Neural cell (in vitro differentiated cells): ENCODE measurements at regions not wholly inside any gene's neighbourhood (a gene's known extent, or its start where the extent isn't known, plus 50 kb on each side); places are given as distances from the start of the nearest gene placed in this dataset.

ENCODE experiments used
- H2AFZ ChIP-seq: fragments of 200-600, 300-800 bp; sonication (generic), shearing (Covaris generic); 2 replicates; pipeline ENCODE4 v1.6.0; 2014; ENCODE audit warnings: low read depth, mild to moderate bottlenecking, antibody characterized with exemption, low read length, moderate library complexity
- H3F3A ChIP-seq: fragments of 200-600 bp; shearing (Covaris generic); 2 replicates; pipeline ENCODE4 v1.6.1; 2016; ENCODE audit warnings: mild to moderate bottlenecking, moderate library complexity, mixed read lengths, antibody characterized with exemption, low read length; ENCODE audit not compliant: insufficient read depth, poor library complexity, severe bottlenecking
- H3K27ac ChIP-seq: fragments of 200-600, 300-800 bp; sonication (generic), shearing (Covaris generic); 2 replicates; pipeline ENCODE4 v1.5.1; 2014; ENCODE audit warnings: mild to moderate bottlenecking, low read length, moderate library complexity
- H3K27me3 ChIP-seq: fragments of 300-800, 200-600 bp; sonication (generic), shearing (Covaris generic); 2 replicates; pipeline ENCODE4 v1.6.0; 2014; ENCODE audit warnings: mild to moderate bottlenecking, low read depth, low read length, moderate library complexity; ENCODE audit not compliant: insufficient read depth
- H3K36me3 ChIP-seq: fragments of 300-800, 200-600 bp; sonication (generic), shearing (Covaris generic); 2 replicates; pipeline ENCODE4 v1.5.1; 2014; ENCODE audit warnings: mild to moderate bottlenecking, antibody characterized with exemption, low read length, moderate library complexity; ENCODE audit not compliant: insufficient read depth
- H3K4me2 ChIP-seq: fragments of 300-800, 200-600 bp; sonication (generic), shearing (Covaris generic); 2 replicates; pipeline ENCODE4 v1.6.0; 2014; ENCODE audit warnings: mild to moderate bottlenecking, low read length
- H3K4me3 ChIP-seq: fragments of 300-800, 200-600 bp; sonication (generic), shearing (Covaris generic); 2 replicates; pipeline ENCODE4 v1.5.1; 2014; ENCODE audit warnings: mild to moderate bottlenecking, low read length, moderate library complexity
- H3K79me2 ChIP-seq: fragments of 200-600 bp; shearing (Covaris generic); replicated peaks from 2 replicates; pipeline ENCODE4 v1.6.0; 2014; ENCODE audit warnings: mild to moderate bottlenecking, low read length, moderate library complexity; ENCODE audit not compliant: insufficient read depth
- H3K9ac ChIP-seq: fragments of 300-800, 200-600 bp; sonication (generic), shearing (Covaris generic); 2 replicates; pipeline ENCODE4 v1.6.1; 2016; ENCODE audit warnings: mild to moderate bottlenecking, low read length, mixed read lengths
- H3K9me2 ChIP-seq: fragments of 200-600 bp; shearing (Covaris generic); 2 replicates; pipeline ENCODE4 v1.6.1; 2016; ENCODE audit warnings: mild to moderate bottlenecking, low read length, mixed read lengths; ENCODE audit not compliant: insufficient read depth
- H3K9me3 ChIP-seq: fragments of 200-600, 300-800 bp; sonication (generic), shearing (Covaris generic); 2 replicates; pipeline ENCODE4 v1.6.1; 2016; ENCODE audit warnings: mild to moderate bottlenecking, mixed run types, low read length, moderate library complexity, mixed read lengths
- H4K20me1 ChIP-seq: fragments of 200-600 bp; shearing (Covaris generic); 2 replicates; pipeline ENCODE4 v1.6.1; 2016; ENCODE audit warnings: mild to moderate bottlenecking, mixed run types; ENCODE audit not compliant: insufficient read depth
- CTCF ChIP-seq: fragments of 450-650 bp; IDR thresholded peaks from 2 replicates; pipeline ENCODE4 v1.5.1; 2014; ENCODE audit warnings: antibody characterized with exemption, mild to moderate bottlenecking, moderate library complexity; ENCODE audit not compliant: poor library complexity, severe bottlenecking
- EP300 ChIP-seq: fragments of 450-650 bp; conservative IDR thresholded peaks from 2 replicates; pipeline ENCODE4 v1.6.1; 2014; ENCODE audit warnings: antibody characterized with exemption, mild to moderate bottlenecking, moderate library complexity; ENCODE audit not compliant: poor library complexity, severe bottlenecking
- EZH2 ChIP-seq: fragments of 200-600, 300-800 bp; shearing (Covaris generic), sonication (generic); IDR thresholded peaks from 2 replicates; pipeline ENCODE4 v1.6.1; 2014; ENCODE audit warnings: antibody characterized with exemption, low read length, borderline replicate concordance, mild to moderate bottlenecking; ENCODE audit not compliant: insufficient read depth, poor library complexity, severe bottlenecking
- MXI1 ChIP-seq: fragments of 450-650 bp; conservative IDR thresholded peaks from 2 replicates; pipeline ENCODE4 v1.6.1; 2014; ENCODE audit warnings: antibody characterized with exemption, mild to moderate bottlenecking; ENCODE audit not compliant: poor library complexity, severe bottlenecking
- POLR2AphosphoS5 ChIP-seq: IDR thresholded peaks from 2 replicates; pipeline ENCODE4 v1.6.1; 2012
- RAD21 ChIP-seq: fragments of 450-650 bp; conservative IDR thresholded peaks from 2 replicates; pipeline ENCODE4 v1.6.1; 2014; ENCODE audit warnings: antibody characterized with exemption, mild to moderate bottlenecking, moderate library complexity
- REST ChIP-seq: IDR thresholded peaks from 2 replicates; pipeline ENCODE4 v1.6.1; 2012; ENCODE audit warnings: borderline replicate concordance
- SMC3 ChIP-seq: fragments of 450-650 bp; conservative IDR thresholded peaks from 2 replicates; pipeline ENCODE4 v1.6.1; 2014; ENCODE audit warnings: antibody characterized with exemption, mild to moderate bottlenecking, moderate library complexity; ENCODE audit not compliant: poor library complexity
- TAF1 ChIP-seq: IDR thresholded peaks from 2 replicates; pipeline ENCODE4 v1.6.1; 2012; ENCODE audit warnings: low read depth

DNA sequence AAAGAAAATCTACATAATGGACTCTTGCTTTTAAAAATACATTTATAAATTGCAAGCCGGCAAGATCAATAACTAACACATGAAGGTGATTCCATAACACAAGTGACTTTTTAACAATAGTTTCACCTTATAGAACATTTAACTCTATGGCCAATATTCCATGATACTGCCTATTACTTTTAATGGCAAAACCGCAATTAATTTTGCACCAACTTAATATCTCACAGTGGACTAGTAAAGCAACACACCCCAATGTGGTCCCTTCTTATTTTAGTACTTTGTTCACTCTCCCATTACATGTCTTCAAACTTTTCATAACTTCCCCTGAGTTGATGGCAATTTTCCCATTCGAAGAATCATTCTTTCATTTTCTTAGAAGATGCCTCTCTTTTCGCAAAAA is 351.6 kb upstream of the F9 start:
- H3K79me2 ChIP-seq = no peaks in the 10 kb centered on the region
- H4K20me1 ChIP-seq = no peaks in the 10 kb centered on the region
- H3K4me2 ChIP-seq = no peak overlapping the region
- TF ChIP-seq TAF1 (no peak), POLR2AphosphoS5 (no peak), RAD21 (no peak), MXI1 (no peak), SMC3 (no peak), EZH2 (no peak), REST (no peak), CTCF (no peak), EP300 (no peak)
- H3F3A ChIP-seq = no peaks in the 10 kb centered on the region
- H3K9me2 ChIP-seq = no peaks in the 10 kb centered on the region
- H3K27ac ChIP-seq = no peak overlapping the region
- no peaks in the 10 kb centered on the region for H3K9me3 ChIP-seq
- H3K4me3 ChIP-seq = no peak overlapping the region
- no peaks in the 10 kb centered on the region for H3K36me3 ChIP-seq
- no peak overlapping the region for H3K9ac ChIP-seq
- no peaks in the 10 kb centered on the region for H3K27me3 ChIP-seq
- no peak overlapping the region for H2AFZ ChIP-seq

- Histone ChIP-seq H3K4me3 (no peak overlapping the region), H3K27me3 (no peaks in the 10 kb centered on the region), H3K27ac (no peak overlapping the region), H3K36me3 (no peaks in the 10 kb centered on the region), H3K79me2 (no peaks in the 10 kb centered on the region), H3K9ac (no peak overlapping the region), H2AFZ (no peak overlapping the region), H3K9me2 (no peaks in the 10 kb centered on the region), H4K20me1 (no peaks in the 10 kb centered on the region), H3K9me3 (no peaks in the 10 kb centered on the region), H3F3A (no peaks in the 10 kb centered on the region), H3K4me2 (no peak overlapping the region)
- no peak for TF ChIP-seq MXI1
- no peak for TF ChIP-seq RAD21
- no peak for TF ChIP-seq EP300
- no peak for TF ChIP-seq REST
- TF ChIP-seq SMC3 = no peak
- TF ChIP-seq CTCF = no peak
- TF ChIP-seq TAF1 = no peak
- TF ChIP-seq EZH2 = no peak
- TF ChIP-seq POLR2AphosphoS5 = no peak
Observed at GRCh38 chrX:139172731-139173130, 357.8 kb upstream of the F9 start.
